Stomach (tissue), 4 donors: ENCODE measurements at regions not wholly inside any gene's neighbourhood (a gene's known extent, or its start where the extent isn't known, plus 50 kb on each side); places are given as distances from the start of the nearest gene placed in this dataset.

ENCODE experiments used
- EP300 ChIP-seq: sonication (generic); formaldehyde crosslinking; IDR thresholded peaks from one replicate; pipeline ENCODE4 v1.6.1; 2017; ENCODE audit warnings: antibody characterized with exemption
- POLR2AphosphoS5 ChIP-seq, 3 donors: sonication (generic); formaldehyde crosslinking; IDR thresholded peaks; one replicate each; pipeline ENCODE4 v1.6.1; 2016; ENCODE audit warnings: antibody characterized with exemption in 3 of 3
- TF ChIP-seq, protein P1 (sequence below), 7 experiments: fragments of 450-650 bp in 4 of 7; fragments of 200-600 bp in 3 of 7; sonication (generic) in 3 of 7; IDR thresholded peaks; one replicate each; pipeline ENCODE4 v1.5.1; 2016 to 2019; ENCODE audit warnings: antibody characterized with exemption in 7 of 7, control low read depth in 2 of 7, mild to moderate bottlenecking in 1 of 7

- TF ChIP-seq, protein P1, sequence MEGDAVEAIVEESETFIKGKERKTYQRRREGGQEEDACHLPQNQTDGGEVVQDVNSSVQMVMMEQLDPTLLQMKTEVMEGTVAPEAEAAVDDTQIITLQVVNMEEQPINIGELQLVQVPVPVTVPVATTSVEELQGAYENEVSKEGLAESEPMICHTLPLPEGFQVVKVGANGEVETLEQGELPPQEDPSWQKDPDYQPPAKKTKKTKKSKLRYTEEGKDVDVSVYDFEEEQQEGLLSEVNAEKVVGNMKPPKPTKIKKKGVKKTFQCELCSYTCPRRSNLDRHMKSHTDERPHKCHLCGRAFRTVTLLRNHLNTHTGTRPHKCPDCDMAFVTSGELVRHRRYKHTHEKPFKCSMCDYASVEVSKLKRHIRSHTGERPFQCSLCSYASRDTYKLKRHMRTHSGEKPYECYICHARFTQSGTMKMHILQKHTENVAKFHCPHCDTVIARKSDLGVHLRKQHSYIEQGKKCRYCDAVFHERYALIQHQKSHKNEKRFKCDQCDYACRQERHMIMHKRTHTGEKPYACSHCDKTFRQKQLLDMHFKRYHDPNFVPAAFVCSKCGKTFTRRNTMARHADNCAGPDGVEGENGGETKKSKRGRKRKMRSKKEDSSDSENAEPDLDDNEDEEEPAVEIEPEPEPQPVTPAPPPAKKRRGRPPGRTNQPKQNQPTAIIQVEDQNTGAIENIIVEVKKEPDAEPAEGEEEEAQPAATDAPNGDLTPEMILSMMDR (IDR thresholded peaks at IDR 0.05), result no peak
- TF ChIP-seq EP300 (no peak), POLR2AphosphoS5 (IDR thresholded peaks at IDR 0.05) (no peak)
Observed at GRCh38 chr13:80139196-80139595, 201.7 kb downstream of the SPRY2 start.
